ENCODE measurements at regions not wholly inside any gene's neighbourhood (a gene's known extent, or its start where the extent isn't known, plus 50 kb on each side); places are given as distances from the start of the nearest gene placed in this dataset.

DNA sequence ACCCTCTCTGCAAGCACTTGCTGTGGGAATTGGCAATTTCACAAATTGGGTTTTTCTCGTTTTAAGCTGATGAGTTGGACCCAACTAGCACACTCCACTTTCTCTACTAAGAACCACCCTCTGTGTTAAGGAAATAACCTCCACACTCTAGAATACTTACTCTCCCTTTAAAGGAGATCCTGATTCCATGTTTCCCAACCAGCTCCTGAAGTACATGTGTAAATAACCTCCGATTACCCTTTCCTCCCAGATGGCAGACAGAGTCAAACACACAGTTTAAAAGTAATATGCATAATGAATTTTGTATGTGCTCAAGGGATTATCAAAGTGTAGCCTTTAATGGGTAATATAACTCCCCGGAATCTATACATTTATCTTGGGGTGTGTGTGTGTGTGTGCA, 171.3 kb upstream of the OSR1 start:
- H3K9me3 ChIP-seq, result no peaks in the 10 kb centered on the region
- ATAC-seq, result no peak
- no peak for TF ChIP-seq POLR2AphosphoS5 (IDR thresholded peaks at IDR 0.05)
- no peak for TF ChIP-seq POLR2A (IDR thresholded peaks at IDR 0.05)
- TF ChIP-seq EP300 (IDR thresholded peaks at IDR 0.05), result no peak
- TF ChIP-seq, protein P1, sequence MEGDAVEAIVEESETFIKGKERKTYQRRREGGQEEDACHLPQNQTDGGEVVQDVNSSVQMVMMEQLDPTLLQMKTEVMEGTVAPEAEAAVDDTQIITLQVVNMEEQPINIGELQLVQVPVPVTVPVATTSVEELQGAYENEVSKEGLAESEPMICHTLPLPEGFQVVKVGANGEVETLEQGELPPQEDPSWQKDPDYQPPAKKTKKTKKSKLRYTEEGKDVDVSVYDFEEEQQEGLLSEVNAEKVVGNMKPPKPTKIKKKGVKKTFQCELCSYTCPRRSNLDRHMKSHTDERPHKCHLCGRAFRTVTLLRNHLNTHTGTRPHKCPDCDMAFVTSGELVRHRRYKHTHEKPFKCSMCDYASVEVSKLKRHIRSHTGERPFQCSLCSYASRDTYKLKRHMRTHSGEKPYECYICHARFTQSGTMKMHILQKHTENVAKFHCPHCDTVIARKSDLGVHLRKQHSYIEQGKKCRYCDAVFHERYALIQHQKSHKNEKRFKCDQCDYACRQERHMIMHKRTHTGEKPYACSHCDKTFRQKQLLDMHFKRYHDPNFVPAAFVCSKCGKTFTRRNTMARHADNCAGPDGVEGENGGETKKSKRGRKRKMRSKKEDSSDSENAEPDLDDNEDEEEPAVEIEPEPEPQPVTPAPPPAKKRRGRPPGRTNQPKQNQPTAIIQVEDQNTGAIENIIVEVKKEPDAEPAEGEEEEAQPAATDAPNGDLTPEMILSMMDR (IDR thresholded peaks at IDR 0.05), result no peak
- H3K36me3 ChIP-seq, result no peaks in the 10 kb centered on the region
- H3K4me3 ChIP-seq, result no peak overlapping the region
- 54 to 92% methylated on average over 3 of the region's 3 CpGs for WGBS, 2 donors (ENCODE audit: low coverage in 1 of 2)
- no peak overlapping the region for H3K27ac ChIP-seq
- no peaks in the 10 kb centered on the region for H3K27me3 ChIP-seq
- no peaks in the 10 kb centered on the region for H3K4me1 ChIP-seq

GRCh38 chr2:19527771-19528170, 169.3 kb upstream of the OSR1 start:
- no peak for ATAC-seq
- no peaks in the 10 kb centered on the region for H3K27me3 ChIP-seq
- H3K4me1 ChIP-seq, result no peaks in the 10 kb centered on the region
- H3K9me3 ChIP-seq, result no peaks in the 10 kb centered on the region
- WGBS, 2 donors (ENCODE audit: low coverage in 1 of 2), result 75 to 92% methylated on average over 2 of the region's 2 CpGs
- no peaks in the 10 kb centered on the region for H3K36me3 ChIP-seq
- no peak for TF ChIP-seq EP300 (IDR thresholded peaks at IDR 0.05)
- no peak for TF ChIP-seq POLR2A (IDR thresholded peaks at IDR 0.05)
- no peak for TF ChIP-seq POLR2AphosphoS5 (IDR thresholded peaks at IDR 0.05)
- TF ChIP-seq, protein P1 (IDR thresholded peaks at IDR 0.05), result no peak
- H3K4me3 ChIP-seq, result no peak overlapping the region
- H3K27ac ChIP-seq, result no peak overlapping the region

GRCh38 chr2:19525313-19525712, 166.9 kb upstream of the OSR1 start:
- no peaks in the 10 kb centered on the region for H3K9me3 ChIP-seq
- H3K27ac ChIP-seq, result no peak overlapping the region
- H3K4me1 ChIP-seq, result no peaks in the 10 kb centered on the region
- ATAC-seq, result no peak
- TF ChIP-seq EP300 (IDR thresholded peaks at IDR 0.05), result no peak
- no peak for TF ChIP-seq POLR2AphosphoS5 (IDR thresholded peaks at IDR 0.05)
- TF ChIP-seq, protein P1 (IDR thresholded peaks at IDR 0.05), result no peak
- TF ChIP-seq POLR2A (IDR thresholded peaks at IDR 0.05), result no peak
- WGBS, 2 donors (ENCODE audit: low coverage in 1 of 2), result 35 to 56% methylated on average over 2 of the region's 2 CpGs
- H3K4me3 ChIP-seq, result no peak overlapping the region
- H3K27me3 ChIP-seq, result no peaks in the 10 kb centered on the region
- no peaks in the 10 kb centered on the region for H3K36me3 ChIP-seq

DNA sequence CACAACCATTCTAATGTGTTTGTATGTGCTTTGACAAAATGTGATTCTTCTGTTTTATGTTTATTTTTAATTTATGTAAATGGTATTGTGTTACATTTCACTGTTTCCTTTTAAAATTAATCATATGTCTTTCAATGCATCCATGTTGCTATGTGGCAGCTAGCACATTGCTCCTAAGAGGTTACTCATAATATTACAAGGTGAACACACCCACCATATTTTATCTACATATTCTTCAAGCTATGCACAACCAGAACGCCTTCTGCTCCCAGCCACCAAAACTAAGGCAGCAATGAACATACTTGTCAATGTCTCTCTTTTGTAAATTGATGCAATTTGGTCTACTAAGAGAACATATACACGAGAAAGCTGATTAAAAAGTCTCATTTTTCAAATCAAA, 160.6 kb upstream of the OSR1 start:
- no peaks in the 10 kb centered on the region for H3K9me3 ChIP-seq
- H3K27ac ChIP-seq, result no peak overlapping the region
- no peak for ATAC-seq
- no peak overlapping the region for H3K4me3 ChIP-seq
- no peaks in the 10 kb centered on the region for H3K4me1 ChIP-seq
- no peaks in the 10 kb centered on the region for H3K27me3 ChIP-seq
- 88 to 94% methylated on average over 2 of the region's 2 CpGs for WGBS, 2 donors (ENCODE audit: low coverage in 1 of 2)
- TF ChIP-seq, protein P1 (IDR thresholded peaks at IDR 0.05), result no peak
- TF ChIP-seq POLR2AphosphoS5 (IDR thresholded peaks at IDR 0.05) (no peak), POLR2A (IDR thresholded peaks at IDR 0.05) (no peak), EP300 (IDR thresholded peaks at IDR 0.05) (no peak)
- no peaks in the 10 kb centered on the region for H3K36me3 ChIP-seq

- H3K27ac ChIP-seq, result no peak overlapping the region
- no peaks in the 10 kb centered on the region for H3K36me3 ChIP-seq
- TF ChIP-seq EP300 (IDR thresholded peaks at IDR 0.05) (no peak), POLR2A (IDR thresholded peaks at IDR 0.05) (no peak), POLR2AphosphoS5 (IDR thresholded peaks at IDR 0.05) (no peak)
- TF ChIP-seq, protein P1 (IDR thresholded peaks at IDR 0.05), result no peak
- ATAC-seq, result no peak
- no peaks in the 10 kb centered on the region for H3K27me3 ChIP-seq
- WGBS, 2 donors (ENCODE audit: low coverage in 1 of 2), result 81 to 93% methylated on average over 2 of the region's 2 CpGs
- H3K4me1 ChIP-seq, result peaks cover 0 to 8% (median 0%) of the 10 kb centered on the region in 3 donors
- no peak overlapping the region for H3K4me3 ChIP-seq
- H3K9me3 ChIP-seq, result no peaks in the 10 kb centered on the region
These were observed 148.7 kb upstream of the OSR1 start for GRCh38 chr2:19507137-19507536.
